ENCODE measurements at regions not wholly inside any gene's neighbourhood (a gene's known extent, or its start where the extent isn't known, plus 50 kb on each side); places are given as distances from the start of the nearest gene placed in this dataset.

DNA sequence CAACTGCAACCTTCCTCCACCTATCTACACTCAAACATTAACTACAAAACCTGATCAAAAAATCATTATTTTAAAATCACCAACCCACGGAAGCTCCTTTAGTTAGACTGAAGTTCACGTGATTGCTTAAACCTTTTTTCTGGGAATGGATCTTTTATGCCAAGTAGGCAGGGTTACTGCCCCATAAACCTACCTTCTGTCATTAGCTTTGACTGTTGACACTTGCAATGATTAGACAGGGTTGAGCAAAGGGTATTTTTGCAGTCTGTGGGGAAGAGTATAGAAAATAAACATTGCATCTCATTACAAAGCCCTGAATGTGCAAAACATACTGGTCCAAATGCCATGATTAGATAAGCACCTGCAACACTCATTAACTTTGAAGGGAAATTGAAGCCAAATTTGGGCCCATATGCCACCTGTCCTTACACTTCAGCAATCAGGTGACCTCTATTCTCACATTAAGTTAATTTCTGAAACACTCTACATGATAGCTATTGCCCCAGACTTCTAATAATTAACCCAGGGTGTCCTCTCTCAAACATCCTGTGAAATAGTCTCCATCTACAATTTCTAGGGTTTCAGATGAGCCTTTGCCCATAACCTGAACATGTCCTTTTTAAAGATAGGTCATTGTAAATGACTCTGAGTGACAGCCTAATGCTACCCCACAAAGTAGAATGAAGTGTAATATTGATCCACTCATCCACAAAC, 156.0 kb upstream of the PLEKHG7 start:
- no peak for TF ChIP-seq CTCF (IDR thresholded peaks at IDR 0.05)
- TF ChIP-seq POLR2A (IDR thresholded peaks at IDR 0.05; ENCODE audit: low read depth): no peak
- no peak for TF ChIP-seq EP300 (IDR thresholded peaks at IDR 0.05)
- Histone ChIP-seq H3K27ac (replicated peaks in 1 of 4) (no peak overlapping the region), H3K27me3 (no peaks in the 10 kb centered on the region), H3K9me3 (no peaks in the 10 kb centered on the region), H3K4me1 (peaks cover 11 to 14% (median 14%) of the 10 kb centered on the region in 4 donors), H3K4me3 (no peak overlapping the region), H3K36me3 (no peaks in the 10 kb centered on the region)
- WGBS: 70% methylated on average over 2 of the region's 2 CpGs
- no peak for DNase-seq (ENCODE audit: extremely low spot score)
- intact Hi-C loops (cut with DNase I): no loop called here

GRCh38 chr12:92546259-92546634, 156.5 kb upstream of the PLEKHG7 start:
- WGBS: 85% methylated on average over 3 of the region's 3 CpGs
- Histone ChIP-seq H3K9me3 (no peaks in the 10 kb centered on the region), H3K4me1 (peaks cover 11 to 14% (median 13%) of the 10 kb centered on the region in 4 donors), H3K27ac (replicated peaks in 1 of 4) (no peak overlapping the region), H3K4me3 (no peak overlapping the region), H3K36me3 (no peaks in the 10 kb centered on the region), H3K27me3 (no peaks in the 10 kb centered on the region)
- intact Hi-C loops (cut with DNase I): no loop called here
- no peak for DNase-seq (ENCODE audit: extremely low spot score)
- no peak for TF ChIP-seq POLR2AphosphoS5 (IDR thresholded peaks at IDR 0.05)
- no peak for TF ChIP-seq POLR2A (IDR thresholded peaks at IDR 0.05; ENCODE audit: low read depth)
- TF ChIP-seq EP300 (IDR thresholded peaks at IDR 0.05): no peak

DNA sequence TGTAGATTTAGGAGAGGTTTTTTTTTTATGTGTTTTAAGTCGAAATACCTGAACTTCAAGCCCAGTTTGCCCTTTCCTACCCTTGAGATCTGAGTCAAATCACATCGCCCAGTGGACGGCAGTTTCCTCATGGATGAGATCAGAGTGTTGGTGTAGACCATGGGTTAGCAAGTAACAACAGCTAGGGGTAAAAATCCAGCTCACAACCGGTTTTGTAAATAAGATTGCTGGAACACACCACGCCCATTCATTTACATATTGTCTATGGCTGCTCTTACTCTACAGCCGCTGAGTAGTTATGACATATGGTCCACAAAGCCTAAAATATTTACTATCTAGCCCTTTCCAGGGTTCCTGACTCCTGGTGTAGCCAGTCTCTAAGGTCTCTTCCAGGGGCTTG, 158.5 kb upstream of the PLEKHG7 start:
- intact Hi-C loops (cut with DNase I): no loop called here
- WGBS: 92% methylated on average over 6 of the region's 6 CpGs
- TF ChIP-seq POLR2A (IDR thresholded peaks at IDR 0.05; ENCODE audit: low read depth): no peak
- TF ChIP-seq POLR2AphosphoS5 (IDR thresholded peaks at IDR 0.05): no peak
- no peak for TF ChIP-seq CTCF (IDR thresholded peaks at IDR 0.05)
- no peak for TF ChIP-seq EP300 (IDR thresholded peaks at IDR 0.05)

DNA sequence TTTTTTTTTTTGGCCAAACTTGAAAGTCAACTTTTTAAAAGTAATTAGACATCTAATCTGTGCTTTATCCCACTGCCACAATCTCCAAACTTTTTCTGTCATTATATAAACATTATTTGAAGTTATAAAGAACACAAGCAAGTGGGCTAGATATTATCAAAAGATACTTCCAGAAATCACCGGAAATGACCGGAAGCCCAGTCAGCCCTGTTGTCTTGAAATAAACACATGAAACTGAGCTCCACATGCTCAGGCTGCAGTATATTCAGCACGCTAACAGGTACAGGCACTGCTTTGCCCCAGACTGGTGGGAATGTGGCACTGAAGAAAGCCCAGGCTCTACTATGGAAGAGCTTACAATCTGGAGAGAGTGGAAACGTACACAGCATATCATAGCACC, 158.9 kb upstream of the PLEKHG7 start:
- WGBS: 58% methylated on average over 4 of the region's 4 CpGs
- Histone ChIP-seq H3K27me3 (no peaks in the 10 kb centered on the region), H3K9me3 (no peaks in the 10 kb centered on the region), H3K27ac (replicated peaks in 1 of 4) (no peak overlapping the region), H3K4me1 (peaks cover 18 to 33% (median 25%) of the 10 kb centered on the region in 4 donors), H3K36me3 (no peaks in the 10 kb centered on the region), H3K4me3 (no peak overlapping the region)
- intact Hi-C loops (cut with DNase I): no loop called here
- DNase-seq (ENCODE audit: extremely low spot score): no peak
- TF ChIP-seq CTCF (IDR thresholded peaks at IDR 0.05): no peak
- no peak for TF ChIP-seq POLR2AphosphoS5 (IDR thresholded peaks at IDR 0.05)
- TF ChIP-seq POLR2A (IDR thresholded peaks at IDR 0.05; ENCODE audit: low read depth): no peak
- TF ChIP-seq EP300 (IDR thresholded peaks at IDR 0.05): no peak

More for the DNA sequence above, 158.5 kb upstream of the PLEKHG7 start:
- no peak overlapping the region for H3K27ac ChIP-seq (replicated peaks in 1 of 4)
- H3K27me3 ChIP-seq: no peaks in the 10 kb centered on the region
- no peaks in the 10 kb centered on the region for H3K36me3 ChIP-seq
- DNase-seq (ENCODE audit: extremely low spot score): no peak
- H3K4me3 ChIP-seq: no peak overlapping the region
- H3K9me3 ChIP-seq: no peaks in the 10 kb centered on the region
- peaks cover 17 to 29% (median 23%) of the 10 kb centered on the region in 4 donors for H3K4me1 ChIP-seq

GRCh38 chr12:92543359-92543758, 159.4 kb upstream of the PLEKHG7 start:
- no peak overlapping the region for H3K27ac ChIP-seq (replicated peaks in 1 of 4)

More at GRCh38 chr12:92543359-92543758, 159.4 kb upstream of the PLEKHG7 start:
- WGBS: 18% methylated on average over 1 of the region's 1 CpG
- no peak for DNase-seq (ENCODE audit: extremely low spot score)
- intact Hi-C loops (cut with DNase I): no loop called here
- Histone ChIP-seq H3K27me3 (no peaks in the 10 kb centered on the region), H3K4me3 (no peak overlapping the region), H3K4me1 (peaks cover 18 to 36% (median 26%) of the 10 kb centered on the region in 4 donors), H3K9me3 (no peaks in the 10 kb centered on the region), H3K36me3 (no peaks in the 10 kb centered on the region)
- TF ChIP-seq POLR2AphosphoS5 (IDR thresholded peaks at IDR 0.05) (no peak), CTCF (IDR thresholded peaks at IDR 0.05) (no peak), EP300 (IDR thresholded peaks at IDR 0.05) (no peak), POLR2A (IDR thresholded peaks at IDR 0.05; ENCODE audit: low read depth) (no peak)
